HG03095 (cell line): ENCODE measurements at regions not wholly inside any gene's neighbourhood (a gene's known extent, or its start where the extent isn't known, plus 50 kb on each side); places are given as distances from the start of the nearest gene placed in this dataset.
"Not testable (repeated sequence)": the region's sequence is repeated elsewhere in the genome, so short reads cannot be mapped to it uniquely, and the experiment has no call there.

Experiments
- ATAC-seq: cut with Tn5 transposase; IDR thresholded peaks from one replicate; pipeline ENCODE4 v1.9.1; 2021; ENCODE audit warnings: moderate library complexity; ENCODE audit not compliant: unreplicated experiment

- no peak for ATAC-seq
Observed at GRCh38 chr5:124001036-124001615, 489.1 kb downstream of the CSNK1G3 start.

DNA sequence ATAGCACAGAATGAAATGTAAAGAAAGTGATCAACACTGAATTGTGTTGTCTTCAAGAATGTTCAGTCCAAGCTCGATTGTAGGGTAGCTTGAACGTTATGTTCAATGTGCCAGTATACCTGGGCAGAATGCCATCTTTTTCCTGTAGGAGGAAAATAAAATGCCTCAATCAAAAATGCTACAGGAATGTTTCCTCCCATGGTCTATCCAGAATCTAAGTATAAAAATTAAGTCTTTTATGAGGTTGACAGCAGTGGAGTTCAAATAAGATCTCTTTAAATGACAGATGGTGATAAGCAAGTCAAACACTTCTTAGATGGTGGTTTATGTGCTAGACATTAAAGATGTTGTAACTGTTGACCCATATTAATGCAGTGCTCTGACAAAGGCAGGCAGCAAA is 488.6 kb downstream of the CSNK1G3 start:
- no peak for ATAC-seq

- no peak for ATAC-seq
Observed at GRCh38 chr5:123997462-123998215, 485.7 kb downstream of the CSNK1G3 start.

DNA sequence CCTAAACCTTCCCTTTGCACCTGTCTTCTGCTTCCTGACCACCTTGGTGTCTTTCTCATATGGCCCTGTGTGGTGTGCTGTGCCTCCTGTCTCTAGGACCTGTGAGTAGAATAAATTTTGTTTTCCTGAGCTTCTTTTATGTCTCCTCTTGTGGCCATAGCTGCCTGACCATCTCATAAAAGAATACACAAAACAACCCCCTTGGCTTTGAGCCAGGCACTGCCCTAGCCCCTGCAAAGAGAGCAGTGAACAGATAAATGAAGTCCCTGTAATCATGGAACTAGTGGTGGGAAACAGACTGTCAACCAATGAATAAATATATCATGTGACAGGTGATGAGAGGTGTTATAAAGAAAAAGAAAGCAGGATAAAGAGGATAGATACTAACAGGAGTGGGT is 485.1 kb downstream of the CSNK1G3 start:
- ATAC-seq: no peak

- ATAC-seq: no peak
Observed at GRCh38 chr5:123992641-123993040, 480.7 kb downstream of the CSNK1G3 start.

GRCh38 chr5:123987956-123988355 is 476.0 kb downstream of the CSNK1G3 start:
- ATAC-seq: no peak

- ATAC-seq: no peak
Observed at GRCh38 chr5:123976379-123977033, 464.5 kb downstream of the CSNK1G3 start.

GRCh38 chr5:123975521-123975920 is 463.5 kb downstream of the CSNK1G3 start:
- ATAC-seq: not testable (repeated sequence)

DNA sequence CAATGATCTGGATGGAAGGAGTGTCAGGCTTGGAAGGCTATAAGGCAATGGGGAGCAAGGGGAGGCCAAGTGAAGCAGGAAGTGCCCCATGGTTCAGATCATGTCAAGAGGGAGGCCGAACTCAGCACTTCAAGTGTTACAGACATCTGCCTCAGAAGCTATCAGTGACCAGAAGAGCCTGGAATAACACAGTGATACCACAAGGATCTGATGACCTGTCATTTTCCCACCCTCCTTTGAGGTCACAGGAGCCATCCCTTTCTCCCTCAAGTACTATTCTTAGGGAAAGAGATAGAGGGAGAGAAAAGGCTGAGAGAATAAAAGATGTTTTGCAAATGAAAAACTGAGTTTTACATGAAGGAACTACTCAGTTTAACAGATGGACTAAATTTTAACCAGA is 454.8 kb downstream of the CSNK1G3 start:
- ATAC-seq: no peak

DNA sequence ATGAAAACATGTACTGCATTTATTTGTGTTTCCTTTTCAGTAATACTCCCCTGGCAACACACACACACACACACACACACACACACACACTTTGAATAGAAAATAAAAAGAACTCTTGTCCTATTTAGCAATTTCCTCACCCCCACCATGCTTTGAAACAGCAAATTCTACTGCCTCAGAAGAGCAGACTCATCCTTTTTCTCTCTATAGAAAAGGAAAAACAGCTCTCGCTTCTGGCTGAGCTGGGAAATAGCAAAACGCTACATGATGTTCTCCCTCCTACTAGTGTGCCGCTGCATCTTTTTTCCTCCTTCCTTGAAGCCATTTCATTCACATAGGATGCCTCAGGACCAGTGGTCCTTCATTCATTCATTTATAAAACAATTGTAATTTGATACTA is 453.6 kb downstream of the CSNK1G3 start:
- no peak for ATAC-seq

DNA sequence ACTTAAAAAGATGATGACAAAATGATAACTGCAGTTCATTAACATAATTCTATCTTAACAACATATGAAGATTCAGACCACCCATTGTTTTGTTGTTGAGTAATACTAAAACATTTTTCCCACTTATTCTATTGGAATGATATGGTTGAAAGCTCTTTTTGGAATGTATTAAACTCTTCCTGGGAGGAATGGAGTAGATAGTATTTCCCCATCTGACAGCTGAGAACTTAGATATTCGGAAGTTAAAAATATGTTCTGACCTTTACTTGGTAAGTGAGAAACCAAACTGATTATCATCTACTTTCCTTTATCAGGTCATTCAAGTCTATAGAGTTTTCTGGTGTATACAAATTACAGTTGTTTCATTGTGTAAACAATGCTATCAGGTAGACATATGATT is 452.9 kb downstream of the CSNK1G3 start:
- ATAC-seq: no peak

DNA sequence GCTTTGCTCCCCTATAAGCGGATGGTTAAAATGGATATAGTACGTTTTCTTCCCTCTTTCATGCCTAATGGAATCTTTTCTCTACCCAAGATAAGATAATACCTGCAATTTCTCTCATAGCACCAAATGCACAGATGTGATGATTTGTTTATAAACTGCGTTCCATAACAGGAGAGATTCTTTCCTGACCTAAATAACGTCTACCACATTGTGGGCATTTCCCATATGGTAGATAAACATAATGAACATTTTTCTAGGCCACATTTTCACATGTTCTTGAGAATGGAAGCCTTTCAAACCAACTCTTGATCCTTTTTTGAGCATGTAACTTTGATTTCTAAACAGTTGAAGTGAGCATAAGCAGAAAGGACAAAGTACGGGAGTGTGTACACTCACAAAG is 448.5 kb downstream of the CSNK1G3 start:
- ATAC-seq: no peak

GRCh38 chr5:123951582-123951977 is 439.6 kb downstream of the CSNK1G3 start:
- ATAC-seq: no peak

DNA sequence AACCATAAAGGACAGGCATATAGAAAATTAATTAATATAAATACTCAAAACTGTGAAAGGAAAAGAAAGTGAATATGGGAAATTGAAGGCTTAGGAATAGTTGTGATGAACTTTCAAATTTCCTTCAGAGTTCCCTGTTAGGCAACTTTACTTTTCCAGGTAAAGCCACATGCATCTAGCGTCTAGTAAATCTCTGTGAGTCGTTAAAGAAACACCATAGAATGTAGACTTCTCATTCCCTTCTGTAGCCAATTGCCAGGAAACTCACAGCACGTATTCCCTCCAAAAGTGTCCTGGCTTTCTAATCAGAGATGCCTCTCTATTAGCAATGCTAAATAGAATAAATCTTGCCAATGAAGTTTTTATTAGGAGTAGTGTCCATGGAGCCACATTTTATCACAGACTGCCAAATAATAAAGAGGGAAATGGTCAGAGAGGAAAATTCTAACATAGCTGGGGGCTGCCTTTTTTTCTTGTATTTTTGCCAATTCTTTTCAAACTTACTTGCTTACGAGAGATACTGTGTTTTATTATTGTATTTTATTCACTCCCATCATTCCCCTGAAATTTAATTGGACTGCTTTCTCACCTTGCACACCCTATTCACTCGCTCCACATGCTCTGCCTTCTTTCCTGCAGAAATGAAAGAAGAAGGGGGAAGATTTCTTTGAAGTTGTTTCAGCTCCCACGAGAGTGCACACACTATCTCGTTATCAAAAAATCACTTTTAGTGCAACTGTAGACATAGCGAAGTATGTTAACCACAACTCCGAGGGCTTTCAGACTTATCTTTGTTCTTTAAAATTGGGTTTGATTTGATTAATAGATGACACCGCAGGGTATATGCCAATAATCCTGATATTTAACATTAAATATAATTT is 439.0 kb downstream of the CSNK1G3 start:
- ATAC-seq: no peak

- ATAC-seq: no peak
Observed at GRCh38 chr5:123949807-123950340, 437.9 kb downstream of the CSNK1G3 start.

DNA sequence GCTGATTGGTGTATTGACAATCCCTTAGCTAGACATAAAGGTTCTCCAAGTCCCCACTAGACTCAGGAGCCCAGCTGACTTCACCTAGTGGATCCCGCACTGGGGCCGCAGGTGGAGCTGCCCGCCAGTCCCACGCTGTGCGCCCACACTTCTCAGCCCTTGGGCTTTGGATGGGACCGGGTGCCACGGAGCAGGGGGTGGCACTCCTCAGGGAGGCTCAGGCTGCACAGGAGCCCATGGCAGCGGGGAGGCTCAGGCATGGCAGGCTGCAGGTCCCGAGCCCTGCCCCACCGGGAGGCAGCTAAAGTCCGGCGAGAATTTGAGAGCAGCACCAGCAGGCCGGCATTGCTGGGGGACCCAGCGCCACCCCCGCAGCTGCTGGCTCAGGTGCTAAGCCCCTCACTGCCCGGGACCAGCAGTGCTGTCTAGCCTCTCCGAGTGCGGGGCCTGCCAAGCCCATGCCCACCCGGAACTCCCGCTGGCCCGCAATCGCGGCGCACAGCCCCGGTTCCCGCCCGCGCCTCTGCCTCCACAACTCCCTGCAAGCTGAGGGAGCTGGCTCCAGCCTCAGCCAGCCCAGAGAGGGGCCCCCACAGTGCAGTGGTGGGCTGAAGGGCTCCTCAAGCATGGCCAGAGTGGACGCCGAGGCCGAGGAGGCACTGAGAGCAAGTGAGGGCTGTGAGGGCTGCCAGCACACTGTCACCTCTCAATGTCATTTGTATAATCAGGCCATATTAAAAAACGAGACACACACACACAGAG is 437.2 kb downstream of the CSNK1G3 start:
- ATAC-seq: no peak

GRCh38 chr5:123947797-123948196 is 435.8 kb downstream of the CSNK1G3 start:
- no peak for ATAC-seq

DNA sequence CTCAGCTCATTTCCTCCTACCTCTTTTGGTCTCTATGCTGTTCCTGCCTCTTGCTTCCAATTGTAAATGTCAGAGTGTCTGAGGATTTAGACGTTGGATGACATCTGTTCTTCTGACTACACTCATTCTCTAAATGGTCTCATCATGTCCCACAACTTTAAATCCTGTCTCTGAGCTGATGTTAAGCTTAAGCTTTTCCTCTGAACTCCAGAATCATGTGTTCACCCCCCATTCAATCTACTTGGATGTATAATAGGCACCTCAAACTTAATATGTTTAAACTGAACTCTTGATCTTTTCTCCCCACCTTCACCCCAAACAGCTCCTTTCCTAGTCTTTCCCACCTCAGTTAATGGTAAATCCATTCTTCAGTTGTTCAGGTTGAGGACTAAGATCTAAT is 433.6 kb downstream of the CSNK1G3 start:
- ATAC-seq: no peak

GRCh38 chr5:123943151-123943550 is 431.2 kb downstream of the CSNK1G3 start:
- ATAC-seq: no peak

DNA sequence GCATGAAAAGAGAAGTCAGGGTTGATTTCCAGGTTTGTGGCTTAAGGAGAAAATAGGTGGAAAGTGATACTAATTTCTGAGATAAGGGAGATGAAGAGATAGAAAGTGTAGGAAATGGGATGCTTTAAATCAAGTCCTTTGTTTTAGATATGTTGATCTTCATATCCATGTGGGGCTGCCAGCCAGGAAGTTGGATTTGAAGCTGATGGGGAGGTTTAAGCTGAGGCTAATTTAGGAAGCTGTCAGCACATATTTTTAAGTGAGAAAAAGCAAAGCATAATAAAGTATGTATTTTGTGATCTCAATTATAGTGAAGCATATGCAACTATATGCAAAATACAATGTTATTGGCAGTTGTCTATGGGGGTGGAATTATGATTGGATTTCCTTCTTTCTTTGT is 428.4 kb downstream of the CSNK1G3 start:
- no peak for ATAC-seq
